ENCODE measurements at regions not wholly inside any gene's neighbourhood (a gene's known extent, or its start where the extent isn't known, plus 50 kb on each side); places are given as distances from the start of the nearest gene placed in this dataset.
"Not testable (repeated sequence)": the region's sequence is repeated elsewhere in the genome, so short reads cannot be mapped to it uniquely, and the experiment has no call there.

- Mint-ChIP-seq H3K36me3 (no peaks in the 10 kb centered on the region), H3K9me3 (no peaks in the 10 kb centered on the region), H3K4me3 (no peak overlapping the region), H3K27ac (no peak overlapping the region), H3K27me3 (ENCODE audit: low read depth) (peaks cover 6% of the 10 kb centered on the region), H3K4me1 (no peaks in the 10 kb centered on the region)
- no peak for TF ChIP-seq CTCF (IDR thresholded peaks at IDR 0.05; ENCODE audit: unreplicated experiment)
- no peak for DNase-seq (ENCODE audit: low spot score in 2 of 2, unreplicated experiment in 2 of 2)
These were observed 68.2 kb downstream of the ATP23 start for GRCh38 chr12:58009405-58010195.

GRCh38 chr12:58011676-58012075 is 70.3 kb downstream of the ATP23 start:
- Mint-ChIP-seq H3K36me3 (no peaks in the 10 kb centered on the region), H3K9me3 (no peaks in the 10 kb centered on the region), H3K27me3 (ENCODE audit: low read depth) (peaks cover 6% of the 10 kb centered on the region), H3K4me3 (no peak overlapping the region), H3K4me1 (no peaks in the 10 kb centered on the region), H3K27ac (no peak overlapping the region)
- no peak for TF ChIP-seq CTCF (IDR thresholded peaks at IDR 0.05; ENCODE audit: unreplicated experiment)
- DNase-seq (ENCODE audit: low spot score in 2 of 2, unreplicated experiment in 2 of 2): no peak

GRCh38 chr12:58022379-58023020 is 81.1 kb downstream of the ATP23 start:
- peaks cover 36% of the 10 kb centered on the region for H3K9me3 Mint-ChIP-seq
- not testable (repeated sequence) for H3K36me3 Mint-ChIP-seq; H3K4me3 Mint-ChIP-seq; H3K4me1 Mint-ChIP-seq; DNase-seq (ENCODE audit: low spot score in 2 of 2, unreplicated experiment in 2 of 2); H3K27me3 Mint-ChIP-seq (ENCODE audit: low read depth); H3K27ac Mint-ChIP-seq

- no peak for DNase-seq (ENCODE audit: low spot score in 2 of 2, unreplicated experiment in 2 of 2)
- Mint-ChIP-seq H3K27me3 (ENCODE audit: low read depth) (no peaks in the 10 kb centered on the region), H3K4me3 (no peak overlapping the region), H3K9me3 (peaks cover 16% of the 10 kb centered on the region), H3K36me3 (no peaks in the 10 kb centered on the region), H3K4me1 (no peaks in the 10 kb centered on the region), H3K27ac (no peak overlapping the region)
- no peak for TF ChIP-seq CTCF (IDR thresholded peaks at IDR 0.05; ENCODE audit: unreplicated experiment)
These were observed 84.1 kb downstream of the ATP23 start for GRCh38 chr12:58025431-58025830.

GRCh38 chr12:58026426-58026825 is 85.1 kb downstream of the ATP23 start:
- H3K4me3 Mint-ChIP-seq: no peak overlapping the region
- no peaks in the 10 kb centered on the region for H3K27me3 Mint-ChIP-seq (ENCODE audit: low read depth)
- no peak for DNase-seq (ENCODE audit: low spot score in 2 of 2, unreplicated experiment in 2 of 2)
- TF ChIP-seq CTCF (IDR thresholded peaks at IDR 0.05; ENCODE audit: unreplicated experiment): no peak
- no peaks in the 10 kb centered on the region for H3K4me1 Mint-ChIP-seq
- no peaks in the 10 kb centered on the region for H3K36me3 Mint-ChIP-seq
- peaks cover 11% of the 10 kb centered on the region for H3K9me3 Mint-ChIP-seq
- no peak overlapping the region for H3K27ac Mint-ChIP-seq
